ENCODE measurements at regions not wholly inside any gene's neighbourhood (a gene's known extent, or its start where the extent isn't known, plus 50 kb on each side); places are given as distances from the start of the nearest gene placed in this dataset.

DNA sequence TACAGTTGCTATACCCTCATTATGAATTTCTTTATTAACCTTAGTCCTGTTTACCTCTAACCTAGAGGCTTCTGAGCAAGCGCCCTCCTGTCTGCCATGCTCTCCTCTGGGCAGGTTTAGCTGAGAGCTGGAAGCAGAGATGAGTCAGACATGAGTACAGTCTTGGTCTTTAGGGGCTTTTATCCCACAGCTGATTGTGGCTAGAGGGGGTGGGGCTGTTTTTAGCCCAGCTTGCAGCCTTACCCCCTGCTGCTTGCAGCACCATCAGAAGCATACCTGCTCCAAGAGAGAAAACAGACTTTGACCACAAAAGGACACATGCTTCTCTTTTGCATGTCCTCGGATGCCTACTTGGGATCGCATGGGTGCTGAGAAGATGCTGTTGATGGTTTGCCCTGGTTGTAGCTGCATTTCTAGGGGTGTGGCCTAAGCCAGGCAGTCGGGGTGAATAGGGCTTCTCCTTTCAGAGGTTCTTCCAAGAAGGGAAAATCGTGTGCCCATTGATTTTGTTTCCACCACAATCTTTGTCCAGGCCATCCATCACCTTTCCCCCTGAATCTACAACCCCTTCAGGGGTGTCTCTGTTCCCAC, 115.0 kb upstream of the LGALSL start:
- Histone ChIP-seq H3K79me1 (ENCODE audit: low read depth, low read length) (no peaks in the 10 kb centered on the region), H3K9me3 (ENCODE audit: insufficient read depth in 2 of 2, low read depth in 1 of 2, low read length in 1 of 2) (no peaks in the 10 kb centered on the region), H3K9ac (replicated peaks in 1 of 4; ENCODE audit: extremely low read depth in 1 of 4, low read depth in 3 of 4, low read length in 3 of 4) (no peak overlapping the region), H2BK15ac (ENCODE audit: low read length) (no peak overlapping the region), H4K20me1 (replicated peaks in 1 of 2; ENCODE audit: control insufficient read depth in 1 of 2, insufficient read depth in 2 of 2, low read length in 2 of 2) (no peaks in the 10 kb centered on the region), H3K4me2 (ENCODE audit: insufficient read depth in 1 of 2, low read depth in 2 of 2, low read length in 2 of 2) (no peak overlapping the region), H2BK120ac (replicated peaks; ENCODE audit: low read depth, low read length) (no peak overlapping the region), H3K27ac (ENCODE audit: low read depth, low read length) (no peak overlapping the region), H3K14ac (ENCODE audit: insufficient read length) (no peak overlapping the region), H4K91ac (replicated peaks; ENCODE audit: insufficient read length, low read length) (no peak overlapping the region), H3K79me2 (ENCODE audit: control insufficient read depth in 1 of 2, insufficient read depth in 2 of 2, low read length in 2 of 2) (no peaks in the 10 kb centered on the region), H4K5ac (ENCODE audit: insufficient read length, low read depth, low read length) (no peak overlapping the region), H3K4me1 (replicated peaks in 1 of 4; ENCODE audit: control insufficient read depth in 3 of 4, insufficient read depth in 4 of 4, low read length in 3 of 4) (peaks cover 0 to 5% (median 1%) of the 10 kb centered on the region in 4 experiments; a peak in 3 of 7 replicates), H2BK5ac (ENCODE audit: low read depth, low read length) (no peak overlapping the region), H4K8ac (ENCODE audit: extremely low read depth, insufficient read depth, low read length) (no peak overlapping the region), H2BK12ac (ENCODE audit: low read depth, low read length) (no peak overlapping the region), H3K56ac (replicated peaks; ENCODE audit: insufficient read length, low read depth, low read length) (no peak overlapping the region), H3K27me3 (replicated peaks in 1 of 4; ENCODE audit: control insufficient read depth in 3 of 4, extremely low read depth in 1 of 4, insufficient read depth in 3 of 4, low read length in 3 of 4) (no peaks in the 10 kb centered on the region; a peak in 1 of 7 replicates), H2AFZ (ENCODE audit: low read length) (no peak overlapping the region), H3K18ac (ENCODE audit: extremely low read depth, low read length) (no peak overlapping the region), H2BK20ac (ENCODE audit: low read length) (no peak overlapping the region), H3K23me2 (ENCODE audit: low read depth, low read length) (no peaks in the 10 kb centered on the region), H3K23ac (ENCODE audit: insufficient read length) (no peak overlapping the region), H3K36me3 (ENCODE audit: control insufficient read depth in 2 of 4, insufficient read depth in 4 of 4, low read length in 3 of 4) (no peaks in the 10 kb centered on the region), H3K4ac (replicated peaks; ENCODE audit: insufficient read length, low read depth, low read length) (no peak overlapping the region), H2AK5ac (ENCODE audit: low read depth, low read length) (no peak overlapping the region), H3K4me3 (ENCODE audit: extremely low read depth in 1 of 4, insufficient read depth in 2 of 4, low read depth in 3 of 4, low read length in 4 of 4) (no peak overlapping the region)
- POLR2A ChIA-PET (ENCODE audit: partially characterized antibody) = interaction anchor here (0.8 kb wide), 1 partner anchor 27 kb away, joined by 3 read pairs; no protein-coding TSS in a partner anchor
- FAIRE-seq = no peak
- TF ChIP-seq SIRT6 (IDR thresholded peaks at IDR 0.05; ENCODE audit: low read length) (no peak), RFX5 (IDR thresholded peaks at IDR 0.05; ENCODE audit: borderline replicate concordance, low read depth, low read length) (no peak), KDM1A (IDR thresholded peaks at IDR 0.05; ENCODE audit: borderline replicate concordance, low read length) (no peak), SIN3A (conservative IDR thresholded peaks at IDR 0.05 in 1 of 2, IDR thresholded peaks at IDR 0.05 in 1 of 2; ENCODE audit: low read depth in 1 of 2, low read length in 2 of 2) (no peak), YY1 (IDR thresholded peaks at IDR 0.05; ENCODE audit: low read depth, low read length) (0 out of 2 replicates have a peak, but pooled peaks have one; percentile 39)
- TF ChIP-seq, protein P1, sequence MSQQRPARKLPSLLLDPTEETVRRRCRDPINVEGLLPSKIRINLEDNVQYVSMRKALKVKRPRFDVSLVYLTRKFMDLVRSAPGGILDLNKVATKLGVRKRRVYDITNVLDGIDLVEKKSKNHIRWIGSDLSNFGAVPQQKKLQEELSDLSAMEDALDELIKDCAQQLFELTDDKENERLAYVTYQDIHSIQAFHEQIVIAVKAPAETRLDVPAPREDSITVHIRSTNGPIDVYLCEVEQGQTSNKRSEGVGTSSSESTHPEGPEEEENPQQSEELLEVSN (IDR thresholded peaks at IDR 0.05) = no peak
- no peak for DNase-seq (ENCODE audit: low read depth in 1 of 2, low spot score in 2 of 2)
- WGBS, 2 experiments (ENCODE audit: extremely low coverage in 1 of 2, insufficient coverage in 1 of 2, insufficient read length in 1 of 2, insufficient replicate concordance in 2 of 2, low coverage in 1 of 2, low lambda C conversion rate in 2 of 2, missing lambda C conversion rate in 1 of 2) = 88% methylated on average over 5 of the region's 5 CpGs; no CpG with 5 or more reads in 1 of the 2 experiments
- CTCF ChIA-PET (ENCODE audit: partially characterized antibody) = interaction anchor here (0.8 to 5.2 kb wide), 5 partner anchors 8 to 224 kb away, joined by 3 to 32 read pairs (median 4); no protein-coding TSS in a partner anchor

All from H1 (cell line).